Hepatocyte (in vitro differentiated cells): ENCODE measurements at regions not wholly inside any gene's neighbourhood (a gene's known extent, or its start where the extent isn't known, plus 50 kb on each side); places are given as distances from the start of the nearest gene placed in this dataset.

Experiments used
- DNase-seq: peaks from one replicate; pipeline ENCODE4 v3.0.0-alpha.2; 2016; ENCODE audit warnings: low spot score
- H2AFZ ChIP-seq: fragments of 200-600 bp; sonication (generic); 2 replicates; pipeline ENCODE4 v1.6.0; 2016; ENCODE audit warnings: antibody characterized with exemption, mild to moderate bottlenecking
- H3K27ac ChIP-seq: fragments of 200-600 bp; sonication (generic); 2 replicates; pipeline ENCODE4 v1.5.1; 2016; ENCODE audit warnings: mild to moderate bottlenecking
- H3K27me3 ChIP-seq: fragments of 200-600 bp; sonication (generic); 2 replicates; pipeline ENCODE4 v1.6.1; 2016
- H3K36me3 ChIP-seq: fragments of 200-600 bp; sonication (generic); replicated peaks from 2 replicates; pipeline ENCODE4 v1.5.1; 2016; ENCODE audit warnings: low read depth; ENCODE audit not compliant: insufficient read depth
- H3K4me1 ChIP-seq: fragments of 200-600 bp; sonication (generic); 2 replicates; pipeline ENCODE4 v1.5.1; 2016; ENCODE audit warnings: mild to moderate bottlenecking, moderate library complexity; ENCODE audit not compliant: insufficient read depth
- H3K4me2 ChIP-seq: fragments of 200-600 bp; sonication (generic); 2 replicates; pipeline ENCODE4 v1.6.0; 2016
- H3K4me3 ChIP-seq: fragments of 200-600 bp; sonication (generic); 2 replicates; pipeline ENCODE4 v1.5.1; 2016; ENCODE audit warnings: mild to moderate bottlenecking
- H3K79me2 ChIP-seq: fragments of 200-600 bp; sonication (generic); 2 replicates; pipeline ENCODE4 v1.6.0; 2017; ENCODE audit warnings: mild to moderate bottlenecking
- H3K9me2 ChIP-seq: fragments of 200-600 bp; sonication (generic); replicated peaks from 2 replicates; pipeline ENCODE4 v1.6.0; 2017; ENCODE audit warnings: mild to moderate bottlenecking; ENCODE audit not compliant: insufficient read depth
- H3K9me3 ChIP-seq: fragments of 200-600 bp; sonication (generic); 2 replicates; pipeline ENCODE4 v1.5.1; 2016; ENCODE audit warnings: low read depth, mild to moderate bottlenecking
- H4K20me1 ChIP-seq: fragments of 200-600 bp; sonication (generic); 2 replicates; pipeline ENCODE4 v1.6.0; 2016; ENCODE audit warnings: mild to moderate bottlenecking; ENCODE audit not compliant: insufficient read depth, poor library complexity, severe bottlenecking
- CTCF ChIP-seq: fragments of 200-600 bp; sonication (generic); IDR thresholded peaks from 2 replicates; pipeline ENCODE4 v1.5.1; 2016; ENCODE audit warnings: antibody characterized with exemption, mild to moderate bottlenecking; ENCODE audit not compliant: poor library complexity
- EZH2 ChIP-seq: fragments of 200-600 bp; sonication (generic); IDR thresholded peaks from 2 replicates; pipeline ENCODE4 v1.6.1; 2016; ENCODE audit warnings: antibody characterized with exemption, mild to moderate bottlenecking, borderline replicate concordance
- EZH2phosphoT487 ChIP-seq: fragments of 200-600 bp; sonication (generic); IDR thresholded peaks from one replicate; pipeline ENCODE4 v1.6.1; 2018; ENCODE audit warnings: antibody characterized with exemption, mild to moderate bottlenecking, low read depth, moderate library complexity; ENCODE audit not compliant: unreplicated experiment, severe bottlenecking
- WGBS: methylation state at CpG from one replicate; pipeline ENCODE4 v1.1.6; 2016; ENCODE audit warnings: low lambda C conversion rate; ENCODE audit errors: missing lambda C conversion rate; 5-methylcytosine and 5-hydroxymethylcytosine counted together

DNA sequence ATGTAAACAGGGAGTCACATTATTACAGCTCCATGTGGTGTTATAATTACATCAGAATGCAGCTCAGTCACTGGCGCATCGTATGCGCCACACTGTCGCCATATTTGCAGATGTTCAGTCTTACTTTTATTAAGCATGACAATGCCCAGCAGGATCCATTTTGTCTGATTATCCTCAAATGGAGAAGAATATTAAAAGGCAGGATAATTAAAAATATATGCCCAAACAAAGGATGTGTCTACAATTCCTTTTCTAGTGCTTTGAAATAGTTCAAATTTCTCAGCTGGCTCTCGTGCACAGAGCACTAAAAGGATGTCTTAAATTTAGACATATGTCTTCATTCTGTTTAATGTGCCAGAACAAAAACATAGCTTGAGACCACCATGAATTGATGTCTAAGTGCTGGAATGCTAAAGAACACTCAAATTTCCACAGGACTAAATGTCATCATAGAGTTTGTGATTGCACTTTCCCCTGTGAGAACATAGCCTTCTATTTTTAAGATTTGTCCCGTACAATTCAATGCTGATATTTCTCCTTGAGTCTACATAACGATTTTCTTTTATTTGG, 168.0 kb downstream of the DKK1 start:
- H3K9me2 ChIP-seq: no peaks in the 10 kb centered on the region
- TF ChIP-seq EZH2phosphoT487: no peak
- no peak for TF ChIP-seq CTCF
- no peak for TF ChIP-seq EZH2
- H2AFZ ChIP-seq: no peak overlapping the region
- no peaks in the 10 kb centered on the region for H3K4me1 ChIP-seq
- 86% methylated on average over 7 of the region's 7 CpGs for WGBS
- H3K27ac ChIP-seq: no peak overlapping the region
- H3K4me3 ChIP-seq: no peak overlapping the region
- H3K36me3 ChIP-seq: no peaks in the 10 kb centered on the region
- no peaks in the 10 kb centered on the region for H3K79me2 ChIP-seq
- H4K20me1 ChIP-seq: no peaks in the 10 kb centered on the region
- no peak overlapping the region for H3K4me2 ChIP-seq
- no peak for DNase-seq
- H3K27me3 ChIP-seq: no peaks in the 10 kb centered on the region
- no peaks in the 10 kb centered on the region for H3K9me3 ChIP-seq

DNA sequence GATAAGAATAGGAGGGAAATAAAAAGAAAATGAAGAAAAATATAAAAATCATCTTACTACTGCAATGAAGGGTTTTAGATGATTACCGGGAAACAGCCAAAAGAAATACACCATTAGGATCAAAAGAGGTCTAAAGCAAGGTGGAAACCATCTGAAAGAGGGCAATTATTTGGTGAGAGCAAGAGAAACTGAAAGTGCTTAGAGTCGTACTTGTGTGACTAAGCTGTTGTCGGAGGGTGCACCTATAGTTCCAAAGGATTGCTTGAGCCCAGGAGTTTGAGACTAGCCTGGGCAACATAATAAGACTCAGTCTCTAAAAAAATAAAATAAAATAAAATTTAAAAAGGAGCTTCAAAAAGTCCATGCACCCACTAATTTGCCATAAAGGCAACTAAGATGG, 169.5 kb downstream of the DKK1 start:
- no peak for TF ChIP-seq EZH2phosphoT487
- no peak for TF ChIP-seq EZH2
- TF ChIP-seq CTCF: no peak
- Histone ChIP-seq H3K4me2 (no peak overlapping the region), H3K4me3 (no peak overlapping the region), H3K36me3 (no peaks in the 10 kb centered on the region), H3K27me3 (no peaks in the 10 kb centered on the region), H3K4me1 (no peaks in the 10 kb centered on the region), H4K20me1 (no peaks in the 10 kb centered on the region), H3K79me2 (no peaks in the 10 kb centered on the region), H2AFZ (no peak overlapping the region), H3K9me2 (no peaks in the 10 kb centered on the region), H3K27ac (no peak overlapping the region), H3K9me3 (no peaks in the 10 kb centered on the region)
- no peak for DNase-seq
- 94% methylated on average over 3 of the region's 3 CpGs for WGBS

GRCh38 chr10:52484206-52485065, 170.4 kb downstream of the DKK1 start:
- no peak overlapping the region for H3K4me2 ChIP-seq
- no peaks in the 10 kb centered on the region for H3K36me3 ChIP-seq
- H3K9me2 ChIP-seq: no peaks in the 10 kb centered on the region
- no peaks in the 10 kb centered on the region for H3K4me1 ChIP-seq
- H3K27ac ChIP-seq: no peak overlapping the region
- no peaks in the 10 kb centered on the region for H3K9me3 ChIP-seq
- 90% methylated on average over 3 of the region's 3 CpGs for WGBS
- no peaks in the 10 kb centered on the region for H3K27me3 ChIP-seq
- H3K79me2 ChIP-seq: no peaks in the 10 kb centered on the region
- no peak overlapping the region for H3K4me3 ChIP-seq
- H2AFZ ChIP-seq: no peak overlapping the region
- H4K20me1 ChIP-seq: no peaks in the 10 kb centered on the region
- no peak for DNase-seq
- TF ChIP-seq EZH2: no peak

- H3K4me3 ChIP-seq: no peak overlapping the region
- H3K4me1 ChIP-seq: no peaks in the 10 kb centered on the region
- H3K4me2 ChIP-seq: no peak overlapping the region
- no peaks in the 10 kb centered on the region for H3K9me2 ChIP-seq
- no peaks in the 10 kb centered on the region for H3K36me3 ChIP-seq
- H3K9me3 ChIP-seq: no peaks in the 10 kb centered on the region
- H4K20me1 ChIP-seq: no peaks in the 10 kb centered on the region
- no peaks in the 10 kb centered on the region for H3K27me3 ChIP-seq
- H2AFZ ChIP-seq: no peak overlapping the region
- 69% methylated on average over 1 of the region's 1 CpG for WGBS
- no peak overlapping the region for H3K27ac ChIP-seq
- no peak for TF ChIP-seq EZH2
- no peak for TF ChIP-seq CTCF
- TF ChIP-seq EZH2phosphoT487: no peak
- H3K79me2 ChIP-seq: no peaks in the 10 kb centered on the region
- DNase-seq: no peak
Measured at GRCh38 chr10:52485462-52485861, 171.4 kb downstream of the DKK1 start.
